ENCODE measurements at regions not wholly inside any gene's neighbourhood (a gene's known extent, or its start where the extent isn't known, plus 50 kb on each side); places are given as distances from the start of the nearest gene placed in this dataset.

- no peaks in the 10 kb centered on the region for H3K27me3 Mint-ChIP-seq (ENCODE audit: low read depth)
- DNase-seq (ENCODE audit: low spot score) (no peak), ATAC-seq (no peak)
- H3K4me1 Mint-ChIP-seq: peaks cover 8% of the 10 kb centered on the region; the same call in 1 of the 2 replicates
- no peak overlapping the region for H3K27ac Mint-ChIP-seq
- H3K4me3 Mint-ChIP-seq: no peak overlapping the region
- no peak for TF ChIP-seq CREM (CRISPR knock-in tag; IDR thresholded peaks at IDR 0.05)
- TF ChIP-seq IRF2 (CRISPR knock-in tag; IDR thresholded peaks at IDR 0.05; ENCODE audit: borderline replicate concordance, low read depth): no peak
- TF ChIP-seq ZNF423 (CRISPR knock-in tag; IDR thresholded peaks at IDR 0.05): no peak
- TF ChIP-seq FOXK1 (CRISPR knock-in tag; IDR thresholded peaks at IDR 0.05): no peak
- TF ChIP-seq MYBL2 (CRISPR knock-in tag; IDR thresholded peaks at IDR 0.05): no peak
- TF ChIP-seq ZNF512 (CRISPR knock-in tag; IDR thresholded peaks at IDR 0.05; ENCODE audit: borderline replicate concordance): no peak
- TF ChIP-seq, protein P1, sequence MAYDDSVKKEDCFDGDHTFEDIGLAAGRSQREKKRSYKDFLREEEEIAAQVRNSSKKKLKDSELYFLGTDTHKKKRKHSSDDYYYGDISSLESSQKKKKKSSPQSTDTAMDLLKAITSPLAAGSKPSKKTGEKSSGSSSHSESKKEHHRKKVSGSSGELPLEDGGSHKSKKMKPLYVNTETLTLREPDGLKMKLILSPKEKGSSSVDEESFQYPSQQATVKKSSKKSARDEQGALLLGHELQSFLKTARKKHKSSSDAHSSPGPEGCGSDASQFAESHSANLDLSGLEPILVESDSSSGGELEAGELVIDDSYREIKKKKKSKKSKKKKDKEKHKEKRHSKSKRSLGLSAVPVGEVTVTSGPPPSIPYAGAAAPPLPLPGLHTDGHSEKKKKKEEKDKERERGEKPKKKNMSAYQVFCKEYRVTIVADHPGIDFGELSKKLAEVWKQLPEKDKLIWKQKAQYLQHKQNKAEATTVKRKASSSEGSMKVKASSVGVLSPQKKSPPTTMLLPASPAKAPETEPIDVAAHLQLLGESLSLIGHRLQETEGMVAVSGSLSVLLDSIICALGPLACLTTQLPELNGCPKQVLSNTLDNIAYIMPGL (CRISPR knock-in tag; IDR thresholded peaks at IDR 0.05): no peak
- H3K9me3 Mint-ChIP-seq: no peaks in the 10 kb centered on the region
- ChIA-PET CTCF (interaction anchor here (1.8 kb wide), 1 partner anchor 49 kb away, joined by 10 read pairs; no protein-coding TSS in a partner anchor), POLR2A (no interaction called here)
- H3K36me3 Mint-ChIP-seq: no peaks in the 10 kb centered on the region
Measured at GRCh38 chr5:79182141-79182540, 53.8 kb upstream of the JMY start.

DNA sequence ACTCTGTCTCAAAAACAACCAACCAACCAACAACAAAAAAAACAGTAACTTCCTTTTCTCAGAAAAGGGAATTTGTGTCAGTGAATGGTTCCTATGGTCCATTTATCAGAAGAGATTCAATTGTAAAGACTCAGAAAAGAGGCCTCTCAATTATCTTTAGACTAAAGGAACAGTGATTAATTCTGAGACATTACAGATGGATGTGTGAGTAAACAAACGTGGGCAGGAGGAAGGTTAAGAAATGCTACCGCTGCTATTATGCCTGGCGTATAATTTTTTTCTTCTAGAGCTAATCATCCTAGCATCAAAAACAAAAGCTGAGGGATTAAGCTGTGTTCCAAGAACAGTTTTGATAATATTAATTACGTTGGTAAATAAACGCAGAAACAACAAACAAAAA lies 52.9 kb upstream of the JMY start:
- DNase-seq (ENCODE audit: low spot score) (no peak), ATAC-seq (no peak)
- Mint-ChIP-seq H3K4me3 (no peak overlapping the region), H3K4me1 (peaks cover 8% of the 10 kb centered on the region; the same call in 1 of the 2 replicates), H3K36me3 (no peaks in the 10 kb centered on the region), H3K27me3 (ENCODE audit: low read depth) (no peaks in the 10 kb centered on the region), H3K27ac (no peak overlapping the region), H3K9me3 (no peaks in the 10 kb centered on the region)
- CTCF ChIA-PET: no interaction called here
- POLR2A ChIA-PET: no interaction called here
- TF ChIP-seq PRDM15 (CRISPR knock-in tag; IDR thresholded peaks at IDR 0.05): no peak
- TF ChIP-seq, protein P1 (CRISPR knock-in tag; IDR thresholded peaks at IDR 0.05): no peak
- no peak for TF ChIP-seq ZBTB43 (CRISPR knock-in tag; IDR thresholded peaks at IDR 0.05)
- TF ChIP-seq ZMAT4 (CRISPR knock-in tag; IDR thresholded peaks at IDR 0.05): no peak
- TF ChIP-seq ZBTB21 (CRISPR knock-in tag; IDR thresholded peaks at IDR 0.05; ENCODE audit: borderline replicate concordance): no peak
- TF ChIP-seq HMGA2 (CRISPR knock-in tag; IDR thresholded peaks at IDR 0.05): no peak
- no peak for TF ChIP-seq ATF1 (CRISPR knock-in tag; IDR thresholded peaks at IDR 0.05)
- no peak for TF ChIP-seq CREM (CRISPR knock-in tag; IDR thresholded peaks at IDR 0.05)
- TF ChIP-seq TEAD1 (CRISPR knock-in tag; IDR thresholded peaks at IDR 0.05): no peak
- TF ChIP-seq, protein P2, sequence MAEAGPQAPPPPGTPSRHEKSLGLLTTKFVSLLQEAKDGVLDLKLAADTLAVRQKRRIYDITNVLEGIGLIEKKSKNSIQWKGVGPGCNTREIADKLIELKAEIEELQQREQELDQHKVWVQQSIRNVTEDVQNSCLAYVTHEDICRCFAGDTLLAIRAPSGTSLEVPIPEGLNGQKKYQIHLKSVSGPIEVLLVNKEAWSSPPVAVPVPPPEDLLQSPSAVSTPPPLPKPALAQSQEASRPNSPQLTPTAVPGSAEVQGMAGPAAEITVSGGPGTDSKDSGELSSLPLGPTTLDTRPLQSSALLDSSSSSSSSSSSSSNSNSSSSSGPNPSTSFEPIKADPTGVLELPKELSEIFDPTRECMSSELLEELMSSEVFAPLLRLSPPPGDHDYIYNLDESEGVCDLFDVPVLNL (CRISPR knock-in tag; IDR thresholded peaks at IDR 0.05; ENCODE audit: borderline replicate concordance, low read depth): no peak
- TF ChIP-seq FOXJ3 (CRISPR knock-in tag; IDR thresholded peaks at IDR 0.05; ENCODE audit: borderline replicate concordance): no peak
- TF ChIP-seq NFE2L1 (CRISPR knock-in tag; IDR thresholded peaks at IDR 0.05): no peak
- TF ChIP-seq USF2 (CRISPR knock-in tag; IDR thresholded peaks at IDR 0.05): no peak
- no peak for TF ChIP-seq ERG (CRISPR knock-in tag; IDR thresholded peaks at IDR 0.05)

All from WTC11 (cell line).